Vagina (tissue), 2 donors: ENCODE measurements at regions not wholly inside any gene's neighbourhood (a gene's known extent, or its start where the extent isn't known, plus 50 kb on each side); places are given as distances from the start of the nearest gene placed in this dataset.

ENCODE experiments used
- POLR2A ChIP-seq, 2 donors: fragments of 450-650 bp; IDR thresholded peaks; one replicate each; pipeline ENCODE4 v1.6.1; 2017; ENCODE audit warnings: antibody characterized with exemption in 2 of 2, mild to moderate bottlenecking in 2 of 2, moderate library complexity in 2 of 2
- POLR2AphosphoS5 ChIP-seq, 2 donors: sonication (generic); formaldehyde crosslinking; IDR thresholded peaks; one replicate each; pipeline ENCODE4 v1.9.0; 2017; ENCODE audit warnings: antibody characterized with exemption in 2 of 2, mild to moderate bottlenecking in 2 of 2, low read depth in 1 of 2; ENCODE audit not compliant: insufficient read depth in 1 of 2
- TF ChIP-seq, protein P1 (sequence below), 3 experiments: fragments of 450-650 bp in 2 of 3; fragments of 200-600 bp in 1 of 3; sonication (generic) in 1 of 3; IDR thresholded peaks; one replicate each; pipeline ENCODE4 v1.5.1; 2017 to 2019; ENCODE audit warnings: antibody characterized with exemption in 3 of 3, mild to moderate bottlenecking in 2 of 3, moderate library complexity in 2 of 3

DNA sequence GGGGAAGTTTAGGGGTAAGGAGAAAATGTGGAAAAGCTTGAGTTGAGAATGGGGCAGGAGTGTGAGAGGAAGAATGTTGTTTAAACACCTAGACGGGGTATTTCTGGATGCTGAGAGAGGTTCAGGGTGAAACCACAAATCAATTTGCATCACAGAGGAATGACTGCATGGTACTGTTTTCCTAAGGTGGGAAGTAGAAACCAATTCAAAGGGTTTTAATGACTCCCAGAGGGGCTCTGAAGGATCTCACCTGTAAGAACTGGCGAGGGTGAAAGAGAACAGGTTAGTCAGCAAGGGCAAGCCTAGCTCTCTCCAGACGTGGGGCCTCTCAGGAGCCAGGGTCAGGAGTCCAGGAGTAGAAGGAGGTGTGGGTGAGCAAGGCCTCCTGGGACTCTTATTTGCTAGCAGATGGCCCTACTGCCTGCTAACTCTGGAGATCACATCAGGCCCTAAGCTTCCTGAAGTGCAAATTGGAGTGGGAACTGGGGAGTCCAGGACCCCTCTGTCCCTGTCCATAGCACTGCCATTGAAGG, 133.0 kb upstream of the CELF4 start:
- TF ChIP-seq, protein P1, sequence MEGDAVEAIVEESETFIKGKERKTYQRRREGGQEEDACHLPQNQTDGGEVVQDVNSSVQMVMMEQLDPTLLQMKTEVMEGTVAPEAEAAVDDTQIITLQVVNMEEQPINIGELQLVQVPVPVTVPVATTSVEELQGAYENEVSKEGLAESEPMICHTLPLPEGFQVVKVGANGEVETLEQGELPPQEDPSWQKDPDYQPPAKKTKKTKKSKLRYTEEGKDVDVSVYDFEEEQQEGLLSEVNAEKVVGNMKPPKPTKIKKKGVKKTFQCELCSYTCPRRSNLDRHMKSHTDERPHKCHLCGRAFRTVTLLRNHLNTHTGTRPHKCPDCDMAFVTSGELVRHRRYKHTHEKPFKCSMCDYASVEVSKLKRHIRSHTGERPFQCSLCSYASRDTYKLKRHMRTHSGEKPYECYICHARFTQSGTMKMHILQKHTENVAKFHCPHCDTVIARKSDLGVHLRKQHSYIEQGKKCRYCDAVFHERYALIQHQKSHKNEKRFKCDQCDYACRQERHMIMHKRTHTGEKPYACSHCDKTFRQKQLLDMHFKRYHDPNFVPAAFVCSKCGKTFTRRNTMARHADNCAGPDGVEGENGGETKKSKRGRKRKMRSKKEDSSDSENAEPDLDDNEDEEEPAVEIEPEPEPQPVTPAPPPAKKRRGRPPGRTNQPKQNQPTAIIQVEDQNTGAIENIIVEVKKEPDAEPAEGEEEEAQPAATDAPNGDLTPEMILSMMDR (IDR thresholded peaks at IDR 0.05), result no peak
- no peak for TF ChIP-seq POLR2A (IDR thresholded peaks at IDR 0.05)
- no peak for TF ChIP-seq POLR2AphosphoS5 (IDR thresholded peaks at IDR 0.05; ENCODE audit: insufficient read depth in 1 of 2, low read depth in 1 of 2)
